ENCODE measurements at regions not wholly inside any gene's neighbourhood (a gene's known extent, or its start where the extent isn't known, plus 50 kb on each side); places are given as distances from the start of the nearest gene placed in this dataset.

DNA sequence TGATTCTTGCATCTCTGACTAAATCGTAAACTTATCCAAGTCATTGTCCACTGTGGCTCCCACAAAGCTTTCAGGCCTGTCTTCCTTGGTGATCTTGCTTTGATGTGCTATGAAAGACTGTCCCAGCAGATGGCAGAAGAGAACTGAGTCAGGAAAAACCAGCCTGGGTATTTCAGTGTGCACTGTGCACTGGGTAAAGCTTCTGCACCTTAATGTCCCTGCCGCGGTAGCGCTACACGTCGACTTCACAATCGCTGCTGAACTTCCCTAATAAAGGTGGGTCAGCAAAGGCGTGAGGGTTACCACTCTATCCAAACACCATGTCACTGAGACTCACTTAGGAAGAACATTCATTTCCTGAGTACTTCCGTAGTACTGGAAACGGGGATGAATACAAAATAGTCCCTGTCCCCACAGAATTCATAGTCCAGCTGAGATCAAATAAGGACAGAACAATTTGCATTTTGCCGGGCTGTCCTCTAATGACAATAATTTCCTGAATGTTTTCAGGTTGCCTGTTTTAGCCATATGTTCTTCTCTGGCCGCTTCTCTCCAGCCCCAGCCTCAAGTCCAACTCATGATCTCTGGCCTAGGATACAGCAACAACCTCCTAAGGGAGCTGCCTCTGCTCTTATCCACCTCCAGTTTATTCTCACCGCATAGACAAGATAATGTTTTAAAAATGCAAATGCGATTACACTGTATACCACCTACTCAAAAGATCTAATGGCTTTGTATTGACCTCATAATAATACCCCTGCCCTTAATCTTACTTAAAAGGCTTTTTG, 83.6 kb upstream of the AKAP13 start:
- peak overlapping the region; percentile 42 for H3K4me2 ChIP-seq (ENCODE audit: low read length, poor library complexity, severe bottlenecking)
- H3K27ac ChIP-seq (ENCODE audit: low read length, poor library complexity, severe bottlenecking), result no peak overlapping the region
- H3K14ac ChIP-seq (ENCODE audit: low read length in 2 of 2), result no peak overlapping the region
- H2AFZ ChIP-seq (ENCODE audit: low read depth, low read length), result no peak overlapping the region
- H3K27me3 ChIP-seq (ENCODE audit: control insufficient read depth in 1 of 2, insufficient read depth in 1 of 2, low read length in 2 of 2), result no peaks in the 10 kb centered on the region
- peak; percentile 85 for DNase-seq
- H3K9ac ChIP-seq (ENCODE audit: low read length), result peak overlapping the region; percentile 79
- H4K8ac ChIP-seq (ENCODE audit: low read length), result peak overlapping the region; percentile 63
- no peaks in the 10 kb centered on the region for H3K79me1 ChIP-seq (replicated peaks; ENCODE audit: low read length, poor library complexity, severe bottlenecking)
- H3K4ac ChIP-seq (ENCODE audit: low read depth in 1 of 2, low read length in 2 of 2), result no peak overlapping the region
- no peak overlapping the region for H2BK5ac ChIP-seq (ENCODE audit: low read depth, low read length, poor library complexity, severe bottlenecking)
- WGBS, result 40% methylated on average over 14 of the region's 14 CpGs
- H2BK120ac ChIP-seq (ENCODE audit: low read depth, low read length), result no peak overlapping the region
- no peak overlapping the region for H2AK5ac ChIP-seq (ENCODE audit: low read length, severe bottlenecking)
- peak overlapping the region in 1 of 2 experiments; percentile 40 for H3K18ac ChIP-seq (ENCODE audit: low read depth in 1 of 2, low read length in 2 of 2)
- no peak overlapping the region for H4K91ac ChIP-seq (ENCODE audit: low read length)
- no peak overlapping the region for H3K23ac ChIP-seq (ENCODE audit: low read length in 2 of 2)
- no peak overlapping the region for H2BK12ac ChIP-seq (ENCODE audit: low read length in 2 of 2)
- H3K4me3 ChIP-seq (ENCODE audit: insufficient read depth in 1 of 2, low read depth in 1 of 2, low read length in 2 of 2), result peak overlapping the region in 1 of 2 experiments; percentile 74
- no peaks in the 10 kb centered on the region for H3K9me3 ChIP-seq (ENCODE audit: control insufficient read depth, low read length)
- H3K36me3 ChIP-seq (ENCODE audit: control insufficient read depth in 1 of 2, insufficient read depth in 2 of 2, low read depth in 1 of 2, low read length in 2 of 2), result no peaks in the 10 kb centered on the region
- no peak overlapping the region for H2BK15ac ChIP-seq (ENCODE audit: low read depth, poor library complexity, severe bottlenecking)
- H3K4me1 ChIP-seq (ENCODE audit: control insufficient read depth, insufficient read depth, low read depth, low read length), result peaks cover 7% of the 10 kb centered on the region

DNA sequence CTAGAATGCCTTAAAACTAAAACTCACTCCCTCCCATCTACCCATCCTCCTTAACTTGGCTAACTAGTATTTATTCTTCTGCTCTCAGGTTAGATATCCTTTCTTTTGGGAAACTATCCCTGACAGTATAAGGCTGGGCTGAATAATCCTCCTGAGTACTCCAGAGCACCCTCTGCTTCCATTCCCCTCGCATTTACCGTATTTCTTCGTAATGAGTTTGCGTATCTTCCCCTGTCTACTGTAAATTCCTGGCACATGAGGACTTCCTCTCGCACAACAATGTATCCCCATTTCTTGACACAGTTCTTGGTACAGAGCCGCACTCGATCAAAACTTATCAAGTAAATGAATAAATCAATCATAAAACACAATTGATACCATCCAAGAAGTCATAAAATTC, 82.9 kb upstream of the AKAP13 start:
- no peaks in the 10 kb centered on the region for H3K27me3 ChIP-seq (ENCODE audit: control insufficient read depth in 1 of 2, insufficient read depth in 1 of 2, low read length in 2 of 2)
- no peak overlapping the region for H3K27ac ChIP-seq (ENCODE audit: low read length, poor library complexity, severe bottlenecking)
- H2BK12ac ChIP-seq (ENCODE audit: low read length in 2 of 2), result peak overlapping the region in 1 of 2 experiments; percentile 48
- H3K36me3 ChIP-seq (ENCODE audit: control insufficient read depth in 1 of 2, insufficient read depth in 2 of 2, low read depth in 1 of 2, low read length in 2 of 2), result no peaks in the 10 kb centered on the region
- peaks cover 7% of the 10 kb centered on the region for H3K4me1 ChIP-seq (ENCODE audit: control insufficient read depth, insufficient read depth, low read depth, low read length)
- no peak overlapping the region for H2AK5ac ChIP-seq (ENCODE audit: low read length, severe bottlenecking)
- no peak overlapping the region for H3K4me3 ChIP-seq (ENCODE audit: insufficient read depth in 1 of 2, low read depth in 1 of 2, low read length in 2 of 2)
- no peak overlapping the region for H4K8ac ChIP-seq (ENCODE audit: low read length)
- H2BK5ac ChIP-seq (ENCODE audit: low read depth, low read length, poor library complexity, severe bottlenecking), result no peak overlapping the region
- H3K79me1 ChIP-seq (replicated peaks; ENCODE audit: low read length, poor library complexity, severe bottlenecking), result no peaks in the 10 kb centered on the region
- peak overlapping the region; percentile 79 for H3K9ac ChIP-seq (ENCODE audit: low read length)
- H3K18ac ChIP-seq (ENCODE audit: low read depth in 1 of 2, low read length in 2 of 2), result no peak overlapping the region
- no peak overlapping the region for H3K4ac ChIP-seq (ENCODE audit: low read depth in 1 of 2, low read length in 2 of 2)
- H4K91ac ChIP-seq (ENCODE audit: low read length), result no peak overlapping the region
- WGBS, result 96% methylated on average over 5 of the region's 7 CpGs
- no peak overlapping the region for H2BK15ac ChIP-seq (ENCODE audit: low read depth, poor library complexity, severe bottlenecking)
- no peak overlapping the region for H3K4me2 ChIP-seq (ENCODE audit: low read length, poor library complexity, severe bottlenecking)
- H2BK120ac ChIP-seq (ENCODE audit: low read depth, low read length), result no peak overlapping the region
- no peaks in the 10 kb centered on the region for H3K9me3 ChIP-seq (ENCODE audit: control insufficient read depth, low read length)
- H3K23ac ChIP-seq (ENCODE audit: low read length in 2 of 2), result no peak overlapping the region
- no peak for DNase-seq
- H2AFZ ChIP-seq (ENCODE audit: low read depth, low read length), result no peak overlapping the region
- H3K14ac ChIP-seq (ENCODE audit: low read length in 2 of 2), result no peak overlapping the region

DNA sequence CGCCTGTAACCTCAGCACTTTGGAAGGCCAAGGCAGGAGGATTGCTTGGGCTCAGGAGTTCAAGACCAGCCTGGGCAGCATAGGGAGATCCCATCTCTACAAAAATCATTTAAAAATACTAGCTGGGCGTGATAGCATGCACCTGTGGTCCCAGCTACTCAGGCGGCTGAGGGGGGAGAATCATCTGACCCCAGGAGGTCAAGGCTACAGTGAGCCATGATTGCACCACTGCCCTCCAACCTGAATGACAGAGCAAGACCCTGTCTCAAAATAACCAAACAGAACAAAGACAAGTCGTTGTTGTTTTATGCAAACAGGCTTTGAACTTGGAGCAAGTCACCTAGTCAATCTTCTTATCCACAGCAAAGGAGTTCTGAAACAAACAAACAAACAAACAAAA, 82.0 kb upstream of the AKAP13 start:
- DNase-seq, result no peak
- Histone ChIP-seq H3K36me3 (ENCODE audit: control insufficient read depth in 1 of 2, insufficient read depth in 2 of 2, low read depth in 1 of 2, low read length in 2 of 2) (no peaks in the 10 kb centered on the region), H4K8ac (ENCODE audit: low read length) (no peak overlapping the region), H2AK5ac (ENCODE audit: low read length, severe bottlenecking) (no peak overlapping the region), H2AFZ (ENCODE audit: low read depth, low read length) (no peak overlapping the region), H3K27ac (ENCODE audit: low read length, poor library complexity, severe bottlenecking) (no peak overlapping the region), H3K9ac (ENCODE audit: low read length) (no peak overlapping the region), H3K9me3 (ENCODE audit: control insufficient read depth, low read length) (no peaks in the 10 kb centered on the region), H3K4me1 (ENCODE audit: control insufficient read depth, insufficient read depth, low read depth, low read length) (peaks cover 7% of the 10 kb centered on the region), H4K91ac (ENCODE audit: low read length) (no peak overlapping the region), H3K4me2 (ENCODE audit: low read length, poor library complexity, severe bottlenecking) (no peak overlapping the region), H2BK5ac (ENCODE audit: low read depth, low read length, poor library complexity, severe bottlenecking) (no peak overlapping the region), H2BK15ac (ENCODE audit: low read depth, poor library complexity, severe bottlenecking) (no peak overlapping the region), H2BK12ac (ENCODE audit: low read length in 2 of 2) (no peak overlapping the region), H3K27me3 (ENCODE audit: control insufficient read depth in 1 of 2, insufficient read depth in 1 of 2, low read length in 2 of 2) (no peaks in the 10 kb centered on the region), H3K18ac (ENCODE audit: low read depth in 1 of 2, low read length in 2 of 2) (no peak overlapping the region), H3K23ac (ENCODE audit: low read length in 2 of 2) (no peak overlapping the region), H3K79me1 (replicated peaks; ENCODE audit: low read length, poor library complexity, severe bottlenecking) (no peaks in the 10 kb centered on the region), H3K4me3 (ENCODE audit: insufficient read depth in 1 of 2, low read depth in 1 of 2, low read length in 2 of 2) (no peak overlapping the region), H3K4ac (ENCODE audit: low read depth in 1 of 2, low read length in 2 of 2) (no peak overlapping the region), H2BK120ac (ENCODE audit: low read depth, low read length) (no peak overlapping the region), H3K14ac (ENCODE audit: low read length in 2 of 2) (no peak overlapping the region)
- WGBS, result 96% methylated on average over 4 of the region's 4 CpGs

DNA sequence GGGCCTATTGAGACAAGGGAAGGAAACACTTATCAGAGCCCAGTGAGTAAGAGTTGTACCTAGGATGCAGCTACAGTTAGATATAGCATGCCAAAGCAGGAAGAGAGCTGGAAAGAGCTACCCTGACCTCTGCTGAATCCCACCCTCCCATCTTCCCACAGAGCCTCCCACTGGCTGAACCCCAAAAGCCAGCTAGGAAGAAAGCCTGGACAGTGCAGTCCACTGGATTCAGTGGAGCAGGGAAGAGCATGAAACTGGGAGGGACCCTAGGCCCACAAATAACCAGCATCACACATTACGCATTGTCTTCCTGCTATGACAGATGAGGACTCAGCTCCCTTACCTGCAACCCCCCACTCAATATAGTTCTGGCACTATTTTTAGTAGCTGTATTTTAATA, 81.5 kb upstream of the AKAP13 start:
- no peaks in the 10 kb centered on the region for H3K9me3 ChIP-seq (ENCODE audit: control insufficient read depth, low read length)

More for the DNA sequence above, 81.5 kb upstream of the AKAP13 start:
- H2AFZ ChIP-seq (ENCODE audit: low read depth, low read length), result no peak overlapping the region
- no peak overlapping the region for H2BK5ac ChIP-seq (ENCODE audit: low read depth, low read length, poor library complexity, severe bottlenecking)
- no peaks in the 10 kb centered on the region for H3K27me3 ChIP-seq (ENCODE audit: control insufficient read depth in 1 of 2, insufficient read depth in 1 of 2, low read length in 2 of 2)
- no peak overlapping the region for H4K8ac ChIP-seq (ENCODE audit: low read length)
- peaks cover 7% of the 10 kb centered on the region for H3K4me1 ChIP-seq (ENCODE audit: control insufficient read depth, insufficient read depth, low read depth, low read length)
- no peaks in the 10 kb centered on the region for H3K79me1 ChIP-seq (replicated peaks; ENCODE audit: low read length, poor library complexity, severe bottlenecking)
- H3K23ac ChIP-seq (ENCODE audit: low read length in 2 of 2), result peak overlapping the region in 1 of 2 experiments; percentile 91
- no peak overlapping the region for H2BK15ac ChIP-seq (ENCODE audit: low read depth, poor library complexity, severe bottlenecking)
- H2BK12ac ChIP-seq (ENCODE audit: low read length in 2 of 2), result peak overlapping the region in 1 of 2 experiments; percentile 47
- no peak overlapping the region for H3K4ac ChIP-seq (ENCODE audit: low read depth in 1 of 2, low read length in 2 of 2)
- no peak overlapping the region for H3K18ac ChIP-seq (ENCODE audit: low read depth in 1 of 2, low read length in 2 of 2)
- no peaks in the 10 kb centered on the region for H3K36me3 ChIP-seq (ENCODE audit: control insufficient read depth in 1 of 2, insufficient read depth in 2 of 2, low read depth in 1 of 2, low read length in 2 of 2)
- H2BK120ac ChIP-seq (ENCODE audit: low read depth, low read length), result no peak overlapping the region
- no peak for DNase-seq
- no peak overlapping the region for H4K91ac ChIP-seq (ENCODE audit: low read length)
- H3K9ac ChIP-seq (ENCODE audit: low read length), result no peak overlapping the region
- H3K14ac ChIP-seq (ENCODE audit: low read length in 2 of 2), result peak overlapping the region in 1 of 2 experiments; percentile 28
- peak overlapping the region; percentile 80 for H2AK5ac ChIP-seq (ENCODE audit: low read length, severe bottlenecking)
- H3K4me2 ChIP-seq (ENCODE audit: low read length, poor library complexity, severe bottlenecking), result no peak overlapping the region
- no peak overlapping the region for H3K4me3 ChIP-seq (ENCODE audit: insufficient read depth in 1 of 2, low read depth in 1 of 2, low read length in 2 of 2)
- WGBS, result 100% methylated on average over 1 of the region's 1 CpG
- no peak overlapping the region for H3K27ac ChIP-seq (ENCODE audit: low read length, poor library complexity, severe bottlenecking)

Data from mesenchymal stem cell (in vitro differentiated cells and primary cell).